SU-DHL-6 (cell line): ENCODE measurements at regions not wholly inside any gene's neighbourhood (a gene's known extent, or its start where the extent isn't known, plus 50 kb on each side); places are given as distances from the start of the nearest gene placed in this dataset.

Source experiments
- H2AFZ ChIP-seq: fragments of 200-600 bp; sonication (generic); 2 replicates; pipeline ENCODE4 v1.6.1; 2014; ENCODE audit warnings: low read depth, mild to moderate bottlenecking, moderate library complexity, mixed read lengths, antibody characterized with exemption, low read length; ENCODE audit not compliant: severe bottlenecking
- H3F3A ChIP-seq: fragments of 200-600 bp; shearing (Covaris generic); 2 replicates; pipeline ENCODE4 v1.6.0; 2016; ENCODE audit warnings: antibody characterized with exemption, mild to moderate bottlenecking; ENCODE audit not compliant: insufficient read depth
- H3K27ac ChIP-seq: fragments of 200-600 bp; sonication (generic); 2 replicates; pipeline ENCODE4 v1.5.1; 2016; ENCODE audit warnings: low read depth, mild to moderate bottlenecking, low read length, moderate library complexity, mixed read lengths
- H3K27me3 ChIP-seq: fragments of 200-600 bp; sonication (generic), shearing (Covaris generic); 2 replicates; pipeline ENCODE4 v1.6.0; 2014; ENCODE audit warnings: mild to moderate bottlenecking, low read length
- H3K36me3 ChIP-seq: fragments of 200-600 bp; sonication (generic); 2 replicates; pipeline ENCODE4 v1.6.1; 2014; ENCODE audit warnings: mild to moderate bottlenecking, low read length, mixed read lengths
- H3K4me2 ChIP-seq: fragments of 300-600, 200-600 bp; shearing (Covaris generic), sonication (generic); 2 replicates; pipeline ENCODE4 v1.6.0; 2014; ENCODE audit warnings: low read length, low read depth, mild to moderate bottlenecking; ENCODE audit not compliant: poor library complexity, severe bottlenecking
- H3K4me3 ChIP-seq: fragments of 200-600 bp; sonication (generic); 2 replicates; pipeline ENCODE4 v1.5.1; 2014; ENCODE audit warnings: antibody characterized with exemption, low read length, mild to moderate bottlenecking, mixed read lengths; ENCODE audit not compliant: insufficient read depth, poor library complexity, severe bottlenecking
- H3K79me2 ChIP-seq: fragments of 200-600 bp; sonication (generic); 2 replicates; pipeline ENCODE4 v1.6.1; 2014; ENCODE audit warnings: mild to moderate bottlenecking, low read length, moderate library complexity; ENCODE audit not compliant: insufficient read depth
- H3K9ac ChIP-seq: fragments of 200-600 bp; sonication (generic); 2 replicates; pipeline ENCODE4 v1.7.0; 2014; ENCODE audit warnings: mild to moderate bottlenecking, low read length
- H3K9me2 ChIP-seq: fragments of 200-600 bp; sonication (generic); replicated peaks from 2 replicates; pipeline ENCODE4 v1.6.1; 2014; ENCODE audit warnings: low read length; ENCODE audit not compliant: insufficient read depth
- H3K9me3 ChIP-seq: fragments of 200-600 bp; sonication (generic); 2 replicates; pipeline ENCODE4 v1.6.1; 2014; ENCODE audit warnings: low read length, mixed read lengths; ENCODE audit not compliant: insufficient read depth
- H4K20me1 ChIP-seq: fragments of 200-600 bp; sonication (generic); 2 replicates; pipeline ENCODE4 v1.6.1; 2014; ENCODE audit warnings: low read depth, mild to moderate bottlenecking, antibody characterized with exemption, low read length, moderate library complexity, mixed read lengths
- CTCF ChIP-seq: fragments of 200-600 bp; sonication (generic); IDR thresholded peaks from one replicate; pipeline ENCODE4 v1.5.1; 2017; ENCODE audit warnings: antibody characterized with exemption, mild to moderate bottlenecking, low read length, moderate library complexity; ENCODE audit not compliant: insufficient read depth, poor library complexity, severe bottlenecking
- EZH2phosphoT487 ChIP-seq: fragments of 200-600 bp; sonication (generic), shearing (Covaris generic); conservative IDR thresholded peaks from 2 replicates; pipeline ENCODE4 v1.6.1; 2018; ENCODE audit warnings: mild to moderate bottlenecking, antibody characterized with exemption, low read length, moderate library complexity, mixed read lengths

GRCh38 chr14:83053022-83053710, 1519.5 kb upstream of the SEL1L start:
- H3K36me3 ChIP-seq = no peaks in the 10 kb centered on the region
- H3K4me2 ChIP-seq = no peak overlapping the region
- H3K9me2 ChIP-seq = no peaks in the 10 kb centered on the region
- H3K9ac ChIP-seq = no peak overlapping the region
- H3K27ac ChIP-seq = no peak overlapping the region
- H3K79me2 ChIP-seq = no peaks in the 10 kb centered on the region
- no peak overlapping the region for H2AFZ ChIP-seq
- H3K9me3 ChIP-seq = no peaks in the 10 kb centered on the region
- H3K27me3 ChIP-seq = no peaks in the 10 kb centered on the region
- no peak overlapping the region for H3K4me3 ChIP-seq
- no peaks in the 10 kb centered on the region for H3F3A ChIP-seq
- no peaks in the 10 kb centered on the region for H4K20me1 ChIP-seq
- TF ChIP-seq EZH2phosphoT487 (no peak), CTCF (no peak)

- Histone ChIP-seq H3K9me2 (no peaks in the 10 kb centered on the region), H3K9me3 (no peaks in the 10 kb centered on the region), H4K20me1 (no peaks in the 10 kb centered on the region), H3K9ac (no peak overlapping the region), H3F3A (no peaks in the 10 kb centered on the region), H3K27me3 (no peaks in the 10 kb centered on the region), H2AFZ (no peak overlapping the region), H3K4me3 (no peak overlapping the region), H3K79me2 (no peaks in the 10 kb centered on the region), H3K4me2 (no peak overlapping the region), H3K36me3 (no peaks in the 10 kb centered on the region), H3K27ac (no peak overlapping the region)
- TF ChIP-seq CTCF (no peak), EZH2phosphoT487 (no peak)
Observed at GRCh38 chr14:83058068-83058467, 1524.4 kb upstream of the SEL1L start.

- H3K27ac ChIP-seq = no peak overlapping the region
- TF ChIP-seq EZH2phosphoT487 = no peak
- TF ChIP-seq CTCF = peak; percentile 24
- H3K79me2 ChIP-seq = no peaks in the 10 kb centered on the region
- no peak overlapping the region for H2AFZ ChIP-seq
- no peak overlapping the region for H3K4me3 ChIP-seq
- H3K9me3 ChIP-seq = no peaks in the 10 kb centered on the region
- H3K9me2 ChIP-seq = no peaks in the 10 kb centered on the region
- H4K20me1 ChIP-seq = no peaks in the 10 kb centered on the region
- H3K36me3 ChIP-seq = no peaks in the 10 kb centered on the region
- H3K27me3 ChIP-seq = no peaks in the 10 kb centered on the region
- no peaks in the 10 kb centered on the region for H3F3A ChIP-seq
- no peak overlapping the region for H3K4me2 ChIP-seq
- no peak overlapping the region for H3K9ac ChIP-seq
Observed at GRCh38 chr14:83071888-83072501, 1538.3 kb upstream of the SEL1L start.
